HepG2 (cell line): ENCODE measurements at regions not wholly inside any gene's neighbourhood (a gene's known extent, or its start where the extent isn't known, plus 50 kb on each side); places are given as distances from the start of the nearest gene placed in this dataset.
A peak's percentile ranks its signal among the peaks of the same experiment; 100 is the strongest.

Experiments used
- ATAC-seq: fragments of 200-7000 bp; cut with Tn5 transposase; 3 replicates; pipeline ENCODE4 v1.9.1; 2020; ENCODE audit warnings: mild to moderate bottlenecking, moderate library complexity
- BruUV-seq: library from RNA; stranded (reverse); fragments of 400-500 nt; replicated peaks from 2 replicates; lab custom pipeline; 2021; lab: Mats Ljungman, UMichigan
- CTCF ChIA-PET: fragments of 300-600 bp; formaldehyde crosslinking; extraction: SDS; loops from one replicate; lab custom pipeline; 2021; ENCODE audit warnings: low total read pairs, inconsistent platforms, low intra/inter-chr PET ratio; lab: Yijun Ruan, JAX
- POLR2A ChIA-PET: fragments of 350-600 bp; sonication (Branson Sonifier 250); formaldehyde crosslinking; loops from one replicate; lab custom pipeline; 2020; ENCODE audit warnings: antibody characterized with exemption, inconsistent platforms; lab: Yijun Ruan, JAX
- DNase-seq: peaks from one replicate; pipeline ENCODE4 v3.0.0-alpha.2; 2015; ENCODE audit warnings: low spot score
- FAIRE-seq: peaks from 3 replicates; lab custom pipeline; 2011; peaks lifted over from hg19 to GRCh38; lab: Jason Lieb, UNC
- H2AFZ ChIP-seq: one replicate; pipeline ENCODE4 v1.6.1; 2011; ENCODE audit warnings: low read length, inconsistent platforms
- H3K27ac ChIP-seq: fragments of 300-600 bp; 3 replicates; pipeline ENCODE4 v1.8.0; 2011; ENCODE audit warnings: mixed run types, mild to moderate bottlenecking, mixed read lengths, low read length, inconsistent platforms; ENCODE audit not compliant: insufficient read depth; ENCODE audit errors: extremely low read length
- H3K27me3 ChIP-seq, 2 experiments: fragments of 200-600 bp in 1 of 2; 2 replicates in 1 of 2; 3 replicates in 1 of 2; pipeline versions ENCODE4 v1.6.0 to v1.8.0; 2011; ENCODE audit warnings: low read length in 2 of 2, mild to moderate bottlenecking in 2 of 2, moderate library complexity in 2 of 2, inconsistent platforms in 1 of 2; ENCODE audit not compliant: insufficient read depth in 2 of 2, control insufficient read depth in 1 of 2
- H3K36me3 ChIP-seq, 2 experiments: fragments of 200-600 bp in 1 of 2; replicated peaks in 1 of 2; 2 replicates in 1 of 2; 3 replicates in 1 of 2; pipeline versions ENCODE4 v1.5.1 to v1.8.0; 2011; ENCODE audit warnings: low read length in 2 of 2, inconsistent platforms in 1 of 2; ENCODE audit not compliant: insufficient read depth in 2 of 2, control insufficient read depth in 1 of 2
- H3K4me1 ChIP-seq: 2 replicates; pipeline ENCODE4 v1.5.1; 2012; ENCODE audit warnings: low read length, inconsistent platforms; ENCODE audit not compliant: insufficient read depth
- H3K4me2 ChIP-seq: 2 replicates; pipeline ENCODE4 v1.6.0; 2011; ENCODE audit warnings: low read depth, low read length, inconsistent platforms
- H3K4me3 ChIP-seq, 3 experiments: fragments of 200-600 bp in 1 of 3; sonication (generic), shearing (Covaris generic) in 1 of 3; replicated peaks in 1 of 3; 2 replicates each; pipeline ENCODE4 v1.5.1; 2011 to 2016; ENCODE audit warnings: low read length in 3 of 3, inconsistent platforms in 2 of 3, low read depth in 2 of 3, mild to moderate bottlenecking in 2 of 3, control low read depth in 1 of 3, mixed read lengths in 1 of 3; ENCODE audit not compliant: insufficient read depth in 1 of 3
- H3K79me2 ChIP-seq: one replicate; pipeline ENCODE4 v1.6.1; 2011; ENCODE audit warnings: low read length, inconsistent platforms; ENCODE audit not compliant: insufficient read depth
- H3K9ac ChIP-seq: 2 replicates; pipeline ENCODE4 v1.6.0; 2011; ENCODE audit warnings: mild to moderate bottlenecking, low read depth, low read length, inconsistent platforms; ENCODE audit not compliant: insufficient read depth
- H3K9me3 ChIP-seq: 2 replicates; pipeline ENCODE4 v1.5.1; 2012; ENCODE audit warnings: mild to moderate bottlenecking, low read length
- H4K20me1 ChIP-seq: 2 replicates; pipeline ENCODE4 v1.6.0; 2011; ENCODE audit warnings: inconsistent platforms, mild to moderate bottlenecking, low read length, moderate library complexity; ENCODE audit not compliant: insufficient read depth
- CCAR2 ChIP-seq: fragments of 200-400 bp; formaldehyde crosslinking; optimal IDR thresholded peaks from 2 replicates; pipeline ENCODE3; 2018; ENCODE audit warnings: low read depth, mild to moderate bottlenecking, low read length, moderate library complexity
- CTCF ChIP-seq: sonication (generic); formaldehyde crosslinking; IDR thresholded peaks from 2 replicates; pipeline ENCODE4 v1.5.0; 2020; ENCODE audit warnings: mild to moderate bottlenecking, missing genetic modification reagents, moderate library complexity
- E2F2 ChIP-seq: sonication (generic); formaldehyde crosslinking; IDR thresholded peaks from 2 replicates; pipeline ENCODE4 v1.4.0; 2020; ENCODE audit warnings: missing genetic modification reagents, borderline replicate concordance
- KDM5B ChIP-seq: sonication (generic); formaldehyde crosslinking; IDR thresholded peaks from 2 replicates; pipeline ENCODE4 v1.4.0; 2020; ENCODE audit warnings: missing genetic modification reagents, mild to moderate bottlenecking, borderline replicate concordance
- KLF6 ChIP-seq: IDR thresholded peaks from 2 replicates; pipeline ENCODE4 v1.8.0; 2016; ENCODE audit warnings: missing biosample characterization, missing genetic modification reagents
- PHF20 ChIP-seq: sonication (generic); formaldehyde crosslinking; IDR thresholded peaks from 2 replicates; pipeline ENCODE4 v1.5.0; 2020; ENCODE audit warnings: mild to moderate bottlenecking, missing genetic modification reagents
- RAD21 ChIP-seq: fragments of 450-650 bp; formaldehyde crosslinking; IDR thresholded peaks from 2 replicates; pipeline ENCODE4 v1.5.0; 2020; ENCODE audit warnings: mild to moderate bottlenecking
- SMC3 ChIP-seq: IDR thresholded peaks from 2 replicates; pipeline ENCODE4 v1.6.1; 2011; ENCODE audit warnings: low read length, improper control_type of control experiment
- STAG1 ChIP-seq: sonication (generic); formaldehyde crosslinking; IDR thresholded peaks from 2 replicates; pipeline ENCODE4 v1.4.0; 2020; ENCODE audit warnings: missing genetic modification reagents
- TEAD3 ChIP-seq: optimal IDR thresholded peaks from 2 replicates; pipeline ENCODE3; 2016; ENCODE audit warnings: borderline replicate concordance
- XRCC5 ChIP-seq: fragments of 200-400 bp; formaldehyde crosslinking; optimal IDR thresholded peaks from 2 replicates; pipeline ENCODE3; 2017; ENCODE audit warnings: mild to moderate bottlenecking, low read length
- ZNF224 ChIP-seq: sonication (generic); formaldehyde crosslinking; IDR thresholded peaks from 2 replicates; pipeline ENCODE4 v1.5.0; 2020; ENCODE audit warnings: mild to moderate bottlenecking, missing genetic modification reagents
- ZNF687 ChIP-seq: sonication (generic); formaldehyde crosslinking; IDR thresholded peaks from 2 replicates; pipeline ENCODE4 v1.5.1; 2020; ENCODE audit warnings: mild to moderate bottlenecking, missing genetic modification reagents, moderate library complexity
- ZNF746 ChIP-seq: sonication (generic); formaldehyde crosslinking; IDR thresholded peaks from 2 replicates; pipeline ENCODE4 v1.8.0; 2022; ENCODE audit warnings: mild to moderate bottlenecking, missing genetic modification reagents
- WGBS: methylation state at CpG from one replicate; pipeline ENCODE4 v1.1.6; 2017; ENCODE audit warnings: low lambda C conversion rate; 5-methylcytosine and 5-hydroxymethylcytosine counted together
- in situ Hi-C: cut with HindIII; loops from 2 replicates; pipeline ENCODE4 v1.10.0; 2017; ENCODE audit warnings: low pct_unique_long_range_greater_than_20kb; ENCODE audit not compliant: extremely low pct_ligation_motif_present
- intact Hi-C: fragments of 100-400 bp; cut with micrococcal nuclease; formaldehyde crosslinking; loops from one replicate; pipeline ENCODE4 v1.10.0; 2022; ENCODE audit not compliant: unreplicated experiment

GRCh38 chr2:118372886-118373830 lies 284.9 kb downstream of the INSIG2 start (continued):
- no peak for TF ChIP-seq E2F2
- TF ChIP-seq, all 625 proteins: peak for 0

- intact Hi-C loops: loop anchor here (1.0 to 2.0 kb wide), 2 partner anchors 484 to 493 kb away; no protein-coding TSS in a partner anchor
- Histone ChIP-seq H3K4me3 (no peak overlapping the region), H3K27me3 (no peaks in the 10 kb centered on the region; a peak in 2 of 5 replicates), H4K20me1 (no peaks in the 10 kb centered on the region), H3K9ac (no peak overlapping the region), H3K4me2 (no peak overlapping the region), H3K79me2 (no peaks in the 10 kb centered on the region), H3K36me3 (no peaks in the 10 kb centered on the region), H3K27ac (no peak overlapping the region), H3K9me3 (no peaks in the 10 kb centered on the region), H3K4me1 (no peaks in the 10 kb centered on the region), H2AFZ (no peak overlapping the region)
- no TSS peak for BruUV-seq
- CTCF ChIA-PET: interaction anchor here (1.2 to 1.9 kb wide), 3 partner anchors 484 to 494 kb away, joined by 3 to 20 read pairs (median 5); no protein-coding TSS in a partner anchor
- 9% methylated on average over 6 of the region's 6 CpGs for WGBS
- ATAC-seq (peak; percentile 99), DNase-seq (peak; percentile 42), FAIRE-seq (peak; percentile 89)
- TF ChIP-seq CTCF (CRISPR knock-in tag): peak; percentile 89
- peak; percentile 77 for TF ChIP-seq SMC3
- no peak for TF ChIP-seq KLF6 (CRISPR knock-in tag)
- TF ChIP-seq RAD21 (CRISPR knock-in tag): peak; percentile 64
- TF ChIP-seq KDM5B (CRISPR knock-in tag): no peak
- no peak for TF ChIP-seq PHF20
- TF ChIP-seq CCAR2: no peak
- TF ChIP-seq TEAD3 (CRISPR knock-in tag): no peak
- TF ChIP-seq XRCC5: peak; percentile 56
- no peak for TF ChIP-seq ZNF687 (CRISPR knock-in tag)
- 0 out of 2 replicates have a peak, but pooled peaks have one; percentile 44 for TF ChIP-seq ZNF224 (CRISPR knock-in tag)
- peak; percentile 85 for TF ChIP-seq STAG1 (CRISPR knock-in tag)
- 0 out of 2 replicates have a peak, but pooled peaks have one; percentile 41 for TF ChIP-seq ZNF746 (CRISPR knock-in tag)
- in situ Hi-C loops: loop anchor here (5.0 kb wide), 1 partner anchor 486 kb away; no protein-coding TSS in a partner anchor
- POLR2A ChIA-PET: no interaction called here
Observed at GRCh38 chr2:118371515-118371914, 283.2 kb downstream of the INSIG2 start.
